CD4-positive, alpha-beta T cell treated with Interleukin-15 for 1 hour (primary cell): ENCODE measurements at regions not wholly inside any gene's neighbourhood (a gene's known extent, or its start where the extent isn't known, plus 50 kb on each side); places are given as distances from the start of the nearest gene placed in this dataset.

Experiments used
- DNase-seq: peaks from one replicate; pipeline ENCODE4 v3.0.0-alpha.2; 2020

DNA sequence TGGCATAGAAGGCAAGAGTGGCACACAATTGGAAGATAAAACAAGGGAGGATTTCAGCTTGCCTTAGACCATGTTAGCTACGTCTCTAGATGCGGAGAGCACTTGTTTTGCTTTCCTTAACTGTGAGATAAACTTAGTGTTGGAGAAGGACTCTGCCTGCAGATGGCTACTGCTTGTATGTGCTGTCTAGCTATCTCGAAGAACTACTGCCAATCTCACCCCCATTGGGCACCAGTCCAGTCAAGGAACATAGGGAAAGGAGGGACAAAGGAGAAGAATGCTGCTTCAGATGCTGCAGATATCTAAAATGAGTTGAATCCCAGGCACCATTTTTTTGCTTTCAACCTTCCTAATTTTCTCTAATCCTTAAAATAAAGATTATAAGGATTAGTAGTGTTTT, 726.0 kb upstream of the ARGLU1 start:
- no peak for DNase-seq

DNA sequence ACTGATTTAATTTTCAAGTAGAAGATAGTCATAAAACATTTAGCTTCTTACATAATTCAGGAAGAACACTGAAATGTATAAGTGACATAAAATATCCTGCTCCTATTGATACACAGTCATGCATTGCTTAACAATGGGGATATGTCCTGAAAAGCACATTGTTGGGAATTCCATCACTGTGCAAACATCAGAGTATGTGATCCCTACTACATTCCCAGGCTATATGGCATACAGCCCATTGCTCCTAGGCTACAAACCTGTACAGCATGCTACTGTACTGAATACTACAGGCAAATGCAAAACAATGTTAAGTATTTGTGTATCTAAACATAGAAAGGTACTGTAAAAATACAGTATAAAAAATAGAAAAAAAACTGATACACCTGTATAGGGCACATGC, 723.9 kb upstream of the ARGLU1 start:
- no peak for DNase-seq

- DNase-seq, result no peak
Measured at GRCh38 chr13:107289540-107289939, 721.6 kb upstream of the ARGLU1 start.

DNA sequence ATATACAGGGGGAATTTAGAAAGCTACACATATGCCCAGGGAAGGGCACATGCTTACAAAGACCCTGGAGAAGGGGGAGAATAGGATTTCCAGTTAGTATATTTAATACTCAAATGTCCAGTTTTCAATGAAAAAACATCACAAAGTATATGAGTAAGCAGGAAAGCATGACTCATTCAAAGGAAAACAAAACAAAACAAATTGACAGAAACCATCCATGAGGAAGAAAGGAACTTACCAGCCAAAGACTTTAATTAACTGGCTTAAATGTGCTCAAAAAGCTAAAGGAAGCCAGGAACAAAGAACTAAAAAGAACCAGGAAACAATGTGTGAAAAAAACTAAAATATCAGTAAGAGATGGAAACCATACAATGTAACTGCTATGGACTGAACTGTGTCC, 716.2 kb upstream of the ARGLU1 start:
- no peak for DNase-seq

DNA sequence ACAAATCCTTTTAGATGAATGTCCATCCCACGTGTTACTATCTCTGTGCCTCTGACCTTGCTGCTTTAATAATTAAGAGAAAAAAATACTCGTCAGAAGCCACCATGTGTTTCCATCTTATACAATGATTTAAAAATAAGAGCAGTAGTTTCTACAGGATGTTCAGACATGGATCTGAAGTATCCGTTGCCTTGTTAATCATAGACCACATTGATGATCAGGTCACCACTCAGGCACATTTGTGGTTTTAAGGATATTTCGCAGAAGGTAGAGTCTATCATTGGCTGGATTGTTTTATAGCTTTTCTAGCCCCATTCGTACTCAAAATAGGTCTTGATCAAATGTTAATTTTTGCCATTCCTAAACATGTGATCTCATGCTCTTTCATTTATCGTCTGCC, 710.0 kb upstream of the ARGLU1 start:
- DNase-seq, result no peak

DNA sequence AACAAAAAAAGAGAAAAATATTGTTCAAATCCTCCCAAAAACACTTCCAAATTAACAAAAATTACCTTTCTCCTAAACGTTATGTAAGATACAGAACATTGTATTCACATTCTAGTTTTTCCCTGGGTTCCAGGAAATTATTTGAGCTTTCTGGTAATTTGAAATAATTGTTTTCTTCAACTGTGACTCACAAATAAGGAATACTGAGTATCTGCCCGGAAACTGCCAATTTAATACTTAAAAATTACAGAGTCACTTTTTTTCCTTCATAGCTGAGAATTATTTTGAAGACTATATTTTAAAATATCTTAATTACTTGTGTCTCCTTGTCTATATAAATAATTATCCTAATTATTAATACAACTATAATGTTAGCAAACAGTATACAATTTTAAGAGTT, 709.0 kb upstream of the ARGLU1 start:
- DNase-seq, result no peak

DNA sequence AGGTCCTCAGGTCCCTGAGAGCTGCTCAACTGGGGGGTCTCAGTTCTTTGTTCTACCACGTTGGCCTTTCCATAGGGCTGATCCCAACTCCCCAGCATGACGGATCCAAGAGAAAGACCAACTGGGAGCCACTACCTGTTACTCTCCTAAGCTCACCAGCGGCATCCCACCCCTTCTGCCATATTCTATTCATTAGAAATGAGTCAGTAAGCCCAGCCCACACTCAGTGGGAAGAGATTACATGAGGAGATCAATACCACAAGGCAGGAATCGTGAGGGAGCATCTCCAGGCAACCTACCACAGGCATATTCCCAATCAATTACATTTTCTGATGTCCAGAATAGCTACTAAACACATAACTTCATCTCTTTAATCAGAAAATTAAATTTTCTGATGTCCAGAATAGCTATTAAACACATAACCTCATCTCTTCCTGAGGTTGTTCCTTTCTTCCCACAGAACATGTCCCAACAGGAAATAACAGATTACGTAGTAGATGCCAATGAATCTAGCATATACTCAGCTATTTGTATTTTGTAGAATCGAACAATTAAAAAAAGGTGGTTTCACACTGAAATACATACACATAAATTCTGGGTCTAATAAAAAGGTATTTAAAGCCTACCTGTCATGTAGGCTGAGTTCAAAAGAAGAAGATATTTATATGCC, 708.1 kb upstream of the ARGLU1 start:
- DNase-seq, result no peak

- no peak for DNase-seq
Measured at GRCh38 chr13:107275312-107275711, 707.4 kb upstream of the ARGLU1 start.

GRCh38 chr13:107271227-107271626, 703.3 kb upstream of the ARGLU1 start:
- DNase-seq, result no peak

DNA sequence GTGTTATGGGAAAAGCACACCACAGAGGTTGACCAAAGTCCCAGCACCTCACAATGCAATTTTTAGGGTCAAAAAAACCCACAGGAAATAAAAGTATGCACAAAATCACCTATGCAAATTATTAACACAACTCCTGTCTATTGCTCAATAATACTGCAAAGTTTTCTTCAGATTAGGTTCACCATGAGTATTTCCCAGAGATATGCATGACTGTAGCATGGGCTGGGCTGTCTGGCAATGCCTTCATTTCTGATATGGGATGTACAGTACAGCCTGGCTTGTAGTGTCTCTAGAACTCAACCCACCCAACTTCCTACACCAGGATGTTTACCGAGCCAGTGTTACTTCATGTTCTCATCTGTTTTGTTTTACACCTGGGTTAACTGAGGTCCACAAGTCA, 698.7 kb upstream of the ARGLU1 start:
- no peak for DNase-seq

DNA sequence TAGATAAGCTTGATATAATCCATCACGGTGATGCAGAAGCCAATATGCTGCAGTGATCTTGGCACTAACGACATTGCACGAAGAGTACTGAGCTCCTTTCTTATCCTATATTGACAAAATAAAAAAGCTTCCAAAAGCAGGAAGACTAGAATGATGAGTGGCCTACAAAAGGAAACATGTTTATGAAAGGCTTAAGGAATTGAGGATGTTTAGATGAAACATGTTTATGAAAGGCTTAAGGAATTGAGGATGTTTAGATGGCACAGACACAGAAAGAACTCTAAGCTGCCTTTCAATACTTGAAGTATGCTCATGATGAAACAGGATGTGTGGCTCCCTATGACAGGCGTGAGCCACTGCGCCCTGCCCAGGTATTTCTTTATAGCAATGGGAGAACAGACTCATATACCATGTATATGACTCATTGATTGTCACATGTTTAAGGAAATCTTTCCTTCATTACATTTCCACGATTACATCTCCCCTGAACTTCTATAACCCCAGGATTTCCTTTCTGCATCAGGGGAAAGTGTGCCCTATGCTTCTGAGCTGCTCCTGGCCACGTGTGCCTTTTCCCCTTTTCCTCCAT, 690.8 kb upstream of the ARGLU1 start:
- DNase-seq, result no peak

DNA sequence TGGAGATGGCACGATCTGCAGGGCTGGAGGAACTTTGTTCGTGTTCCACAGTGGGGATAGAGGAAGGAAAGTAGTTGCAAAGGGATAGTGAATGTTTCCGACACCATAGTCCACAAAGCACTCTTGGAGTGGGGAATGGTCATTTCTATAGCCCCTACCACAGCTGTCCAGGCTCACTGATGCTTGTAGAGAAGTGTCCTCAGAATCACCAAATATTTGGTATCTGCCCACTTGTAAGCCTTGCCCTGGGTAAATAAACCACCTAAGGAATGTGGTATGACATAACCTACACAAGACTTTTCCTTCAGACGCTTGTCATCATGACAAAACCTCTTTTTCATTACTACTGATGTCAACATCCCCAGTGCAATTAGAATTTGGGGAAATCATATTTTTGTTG, 686.5 kb upstream of the ARGLU1 start:
- no peak for DNase-seq

DNA sequence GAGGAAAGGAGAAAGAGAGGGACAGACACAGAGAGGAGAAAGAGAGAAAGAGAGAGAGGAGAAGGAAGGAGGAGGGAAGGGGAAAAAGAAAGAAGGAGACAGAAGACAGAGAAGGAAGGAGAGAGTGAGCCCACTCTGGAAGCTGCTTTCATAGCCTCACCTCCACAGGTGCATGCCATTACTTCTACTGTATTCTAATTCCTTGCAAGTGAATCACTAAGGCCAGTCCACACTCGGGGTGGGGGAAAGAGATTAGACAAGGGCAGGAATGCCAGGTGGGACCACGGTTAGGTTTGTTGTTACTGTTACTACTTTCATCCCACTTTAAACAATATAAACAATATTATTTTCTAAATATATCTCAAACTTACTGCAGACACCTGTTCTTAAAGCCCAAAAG, 684.5 kb upstream of the ARGLU1 start:
- no peak for DNase-seq

GRCh38 chr13:107252021-107252420, 684.1 kb upstream of the ARGLU1 start:
- DNase-seq, result no peak

- no peak for DNase-seq
Measured at GRCh38 chr13:107251341-107251740, 683.4 kb upstream of the ARGLU1 start.

- DNase-seq, result no peak
Measured at GRCh38 chr13:107250628-107251027, 682.7 kb upstream of the ARGLU1 start.

GRCh38 chr13:107244241-107244640, 676.3 kb upstream of the ARGLU1 start:
- DNase-seq, result no peak

DNA sequence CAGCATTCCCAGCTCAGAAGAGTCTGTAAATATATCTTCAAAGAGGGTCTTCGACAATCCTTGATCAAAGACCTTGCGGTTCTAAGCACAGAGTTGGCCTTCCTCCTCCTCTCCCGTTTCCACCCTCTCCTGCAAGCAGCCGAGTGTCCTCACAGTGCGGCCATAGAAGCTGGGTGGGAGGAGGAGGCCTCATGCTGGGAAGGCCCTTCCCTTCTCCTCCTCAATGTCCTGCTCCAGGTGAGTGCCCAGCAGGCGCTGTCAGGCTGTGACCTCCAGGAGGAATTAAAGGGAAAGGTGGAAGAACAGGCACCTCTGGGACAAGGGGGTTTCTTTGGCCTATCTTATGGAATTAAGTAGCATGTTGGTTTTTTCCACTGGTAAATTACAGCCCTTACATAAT, 674.2 kb upstream of the ARGLU1 start:
- no peak for DNase-seq

DNA sequence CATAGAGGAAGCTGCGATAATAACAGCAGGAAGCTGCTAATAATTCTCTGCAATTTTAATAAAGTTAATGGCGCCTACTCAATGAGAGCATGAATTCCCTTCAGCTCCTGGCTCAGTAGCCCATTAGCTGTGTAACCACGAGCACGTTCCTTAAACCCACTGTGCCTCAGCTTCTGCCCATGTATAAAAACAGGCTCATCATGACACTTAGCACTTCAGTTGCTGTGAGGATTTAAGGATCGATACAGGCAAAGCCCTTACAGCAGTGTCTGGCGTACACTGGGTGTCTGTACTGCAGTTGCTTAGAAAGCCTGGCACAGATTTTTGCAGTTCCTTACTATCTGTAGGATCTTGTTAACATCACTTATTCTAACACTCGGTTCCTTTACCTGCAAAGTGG, 673.4 kb upstream of the ARGLU1 start:
- DNase-seq, result no peak

GRCh38 chr13:107239213-107239612, 671.3 kb upstream of the ARGLU1 start:
- no peak for DNase-seq

GRCh38 chr13:107238262-107238981, 670.5 kb upstream of the ARGLU1 start:
- no peak for DNase-seq

- DNase-seq, result no peak
Measured at GRCh38 chr13:107234319-107235073, 666.6 kb upstream of the ARGLU1 start.

- no peak for DNase-seq
Measured at GRCh38 chr13:107233541-107233940, 665.6 kb upstream of the ARGLU1 start.

DNA sequence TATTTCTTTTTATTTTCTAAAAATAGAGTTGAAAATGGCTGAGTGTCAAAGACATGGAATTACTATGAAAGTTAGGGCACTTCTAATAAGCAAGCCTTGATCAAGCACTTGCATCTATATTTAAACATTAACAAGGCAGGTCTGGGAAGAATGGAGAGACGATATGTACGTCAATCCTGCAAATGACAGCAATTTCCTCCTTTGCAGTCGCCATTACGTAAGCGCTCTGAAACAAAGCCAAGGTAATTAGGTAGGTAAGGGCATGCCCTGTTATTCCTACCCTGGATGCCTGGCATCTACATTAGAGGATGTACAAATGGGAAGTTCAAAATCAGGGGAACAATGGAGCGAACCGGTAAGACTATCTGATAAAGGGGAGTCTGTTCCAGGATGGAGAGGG, 664.0 kb upstream of the ARGLU1 start:
- no peak for DNase-seq
